ENCODE measurements at regions not wholly inside any gene's neighbourhood (a gene's known extent, or its start where the extent isn't known, plus 50 kb on each side); places are given as distances from the start of the nearest gene placed in this dataset.

- no peak for DNase-seq (ENCODE audit: low spot score)
- no peak for ATAC-seq
These were observed 320.6 kb downstream of the MID1IP1 start for GRCh38 chrX:39121903-39122302.

GRCh38 chrX:39125834-39126233, 324.6 kb downstream of the MID1IP1 start:
- DNase-seq (ENCODE audit: low spot score) (no peak), ATAC-seq (no peak)

GRCh38 chrX:39133971-39134370, 332.7 kb downstream of the MID1IP1 start:
- ATAC-seq, result peak; percentile 74

GRCh38 chrX:39137363-39137954, 336.2 kb downstream of the MID1IP1 start:
- DNase-seq (ENCODE audit: low spot score) (no peak), ATAC-seq (no peak)

More at GRCh38 chrX:39133971-39134370, 332.7 kb downstream of the MID1IP1 start:
- DNase-seq (ENCODE audit: low spot score), result peak; percentile 38

GRCh38 chrX:39140581-39140980, 339.3 kb downstream of the MID1IP1 start:
- DNase-seq (ENCODE audit: low spot score) (no peak), ATAC-seq (no peak)

GRCh38 chrX:39144323-39144722, 343.1 kb downstream of the MID1IP1 start:
- ATAC-seq (no peak), DNase-seq (ENCODE audit: low spot score) (no peak)

- DNase-seq (ENCODE audit: low spot score) (no peak), ATAC-seq (no peak)
These were observed 343.7 kb downstream of the MID1IP1 start for GRCh38 chrX:39144956-39145355.

- DNase-seq (ENCODE audit: low spot score) (no peak), ATAC-seq (no peak)
These were observed 344.6 kb downstream of the MID1IP1 start for GRCh38 chrX:39145859-39146258.

GRCh38 chrX:39149761-39150160, 348.5 kb downstream of the MID1IP1 start:
- DNase-seq (ENCODE audit: low spot score) (peak; percentile 52), ATAC-seq (peak; percentile 86)

- DNase-seq (ENCODE audit: low spot score), result no peak
- no peak for ATAC-seq
These were observed 349.0 kb downstream of the MID1IP1 start for GRCh38 chrX:39150220-39150619.

GRCh38 chrX:39150621-39151020, 349.4 kb downstream of the MID1IP1 start:
- ATAC-seq (no peak), DNase-seq (ENCODE audit: low spot score) (no peak)

- ATAC-seq (no peak), DNase-seq (ENCODE audit: low spot score) (no peak)
These were observed 350.9 kb downstream of the MID1IP1 start for GRCh38 chrX:39152106-39152649.

- ATAC-seq (no peak), DNase-seq (ENCODE audit: low spot score) (no peak)
These were observed 354.8 kb downstream of the MID1IP1 start for GRCh38 chrX:39156051-39156450.

GRCh38 chrX:39157006-39157405, 355.7 kb downstream of the MID1IP1 start:
- ATAC-seq (no peak), DNase-seq (ENCODE audit: low spot score) (no peak)

GRCh38 chrX:39157796-39158195, 356.5 kb downstream of the MID1IP1 start:
- DNase-seq (ENCODE audit: low spot score) (no peak), ATAC-seq (no peak)

- DNase-seq (ENCODE audit: low spot score) (no peak), ATAC-seq (no peak)
These were observed 357.8 kb downstream of the MID1IP1 start for GRCh38 chrX:39158801-39159657.

GRCh38 chrX:39159921-39160507, 358.8 kb downstream of the MID1IP1 start:
- ATAC-seq (no peak), DNase-seq (ENCODE audit: low spot score) (no peak)

GRCh38 chrX:39161611-39162255, 360.5 kb downstream of the MID1IP1 start:
- DNase-seq (ENCODE audit: low spot score) (no peak), ATAC-seq (no peak)

GRCh38 chrX:39162322-39162735, 361.1 kb downstream of the MID1IP1 start:
- ATAC-seq, result no peak
- DNase-seq (ENCODE audit: low spot score), result no peak

GRCh38 chrX:39163581-39164126, 362.4 kb downstream of the MID1IP1 start:
- no peak for ATAC-seq
- no peak for DNase-seq (ENCODE audit: low spot score)

- DNase-seq (ENCODE audit: low spot score) (no peak), ATAC-seq (no peak)
These were observed 363.0 kb downstream of the MID1IP1 start for GRCh38 chrX:39164212-39164611.
